ENCODE measurements at regions not wholly inside any gene's neighbourhood (a gene's known extent, or its start where the extent isn't known, plus 50 kb on each side); places are given as distances from the start of the nearest gene placed in this dataset.

- no peaks in the 10 kb centered on the region for H3K4me1 ChIP-seq (ENCODE audit: insufficient read depth, low read length)
- no peaks in the 10 kb centered on the region for H3K9me3 ChIP-seq (ENCODE audit: low read length)
- no peaks in the 10 kb centered on the region for H3K27me3 ChIP-seq (ENCODE audit: control insufficient read depth in 1 of 2, insufficient read depth in 2 of 2, low read length in 2 of 2)
- no peaks in the 10 kb centered on the region for H3K36me3 ChIP-seq (ENCODE audit: insufficient read depth, low read length)
- H3K4me3 ChIP-seq (ENCODE audit: low read depth in 1 of 2, low read length in 2 of 2), result no peak overlapping the region
- H3K9ac ChIP-seq (ENCODE audit: low read length), result no peak overlapping the region
- no peak overlapping the region for H3K27ac ChIP-seq (ENCODE audit: low read depth, low read length)
These were observed 231.9 kb downstream of the KCTD12 start for GRCh38 chr13:76654263-76654662.

- Histone ChIP-seq H3K4me3 (ENCODE audit: low read depth in 1 of 2, low read length in 2 of 2) (no peak overlapping the region), H3K4me1 (ENCODE audit: insufficient read depth, low read length) (no peaks in the 10 kb centered on the region), H3K27ac (ENCODE audit: low read depth, low read length) (no peak overlapping the region), H3K9ac (ENCODE audit: low read length) (no peak overlapping the region), H3K27me3 (ENCODE audit: control insufficient read depth in 1 of 2, insufficient read depth in 2 of 2, low read length in 2 of 2) (no peaks in the 10 kb centered on the region), H3K36me3 (ENCODE audit: insufficient read depth, low read length) (no peaks in the 10 kb centered on the region), H3K9me3 (ENCODE audit: low read length) (no peaks in the 10 kb centered on the region)
These were observed 234.9 kb downstream of the KCTD12 start for GRCh38 chr13:76651286-76651685.

DNA sequence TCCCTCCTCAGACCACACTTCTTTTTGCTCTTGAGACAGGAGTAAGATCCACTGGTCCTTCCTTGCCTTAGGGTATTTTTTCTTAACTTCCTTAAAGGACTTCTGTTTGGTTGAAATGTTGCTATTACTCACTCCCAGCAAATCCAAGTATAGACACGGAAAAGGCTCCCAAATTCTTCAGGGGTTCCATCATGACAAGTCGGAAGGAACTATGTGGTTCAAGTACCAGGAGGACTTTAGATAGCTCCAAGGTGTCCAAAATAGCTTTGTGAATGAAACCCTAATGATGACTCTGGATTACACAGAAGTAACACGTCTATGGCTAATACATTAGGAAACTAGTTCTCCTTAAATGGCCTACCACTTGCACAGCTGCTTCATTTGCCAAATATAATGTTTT, 238.7 kb downstream of the KCTD12 start:
- H3K36me3 ChIP-seq (ENCODE audit: insufficient read depth, low read length), result no peaks in the 10 kb centered on the region

GRCh38 chr13:76646946-76647345, 239.3 kb downstream of the KCTD12 start:
- H3K4me3 ChIP-seq (ENCODE audit: low read depth in 1 of 2, low read length in 2 of 2), result no peak overlapping the region
- no peaks in the 10 kb centered on the region for H3K27me3 ChIP-seq (ENCODE audit: control insufficient read depth in 1 of 2, insufficient read depth in 2 of 2, low read length in 2 of 2)
- H3K9ac ChIP-seq (ENCODE audit: low read length), result no peak overlapping the region
- no peak overlapping the region for H3K27ac ChIP-seq (ENCODE audit: low read depth, low read length)
- peaks cover 6% of the 10 kb centered on the region for H3K4me1 ChIP-seq (ENCODE audit: insufficient read depth, low read length)
- H3K9me3 ChIP-seq (ENCODE audit: low read length), result no peaks in the 10 kb centered on the region
- no peaks in the 10 kb centered on the region for H3K36me3 ChIP-seq (ENCODE audit: insufficient read depth, low read length)

More for the DNA sequence above, 238.7 kb downstream of the KCTD12 start:
- no peak overlapping the region for H3K27ac ChIP-seq (ENCODE audit: low read depth, low read length)
- no peak overlapping the region for H3K9ac ChIP-seq (ENCODE audit: low read length)
- H3K4me3 ChIP-seq (ENCODE audit: low read depth in 1 of 2, low read length in 2 of 2), result no peak overlapping the region
- H3K4me1 ChIP-seq (ENCODE audit: insufficient read depth, low read length), result peaks cover 1% of the 10 kb centered on the region
- H3K9me3 ChIP-seq (ENCODE audit: low read length), result no peaks in the 10 kb centered on the region
- no peaks in the 10 kb centered on the region for H3K27me3 ChIP-seq (ENCODE audit: control insufficient read depth in 1 of 2, insufficient read depth in 2 of 2, low read length in 2 of 2)

- Histone ChIP-seq H3K9me3 (ENCODE audit: low read length) (no peaks in the 10 kb centered on the region), H3K9ac (ENCODE audit: low read length) (no peak overlapping the region), H3K4me3 (ENCODE audit: low read depth in 1 of 2, low read length in 2 of 2) (no peak overlapping the region), H3K36me3 (ENCODE audit: insufficient read depth, low read length) (no peaks in the 10 kb centered on the region), H3K27me3 (ENCODE audit: control insufficient read depth in 1 of 2, insufficient read depth in 2 of 2, low read length in 2 of 2) (no peaks in the 10 kb centered on the region), H3K4me1 (ENCODE audit: insufficient read depth, low read length) (peaks cover 13% of the 10 kb centered on the region), H3K27ac (ENCODE audit: low read depth, low read length) (no peak overlapping the region)
These were observed 240.6 kb downstream of the KCTD12 start for GRCh38 chr13:76645632-76646031.

DNA sequence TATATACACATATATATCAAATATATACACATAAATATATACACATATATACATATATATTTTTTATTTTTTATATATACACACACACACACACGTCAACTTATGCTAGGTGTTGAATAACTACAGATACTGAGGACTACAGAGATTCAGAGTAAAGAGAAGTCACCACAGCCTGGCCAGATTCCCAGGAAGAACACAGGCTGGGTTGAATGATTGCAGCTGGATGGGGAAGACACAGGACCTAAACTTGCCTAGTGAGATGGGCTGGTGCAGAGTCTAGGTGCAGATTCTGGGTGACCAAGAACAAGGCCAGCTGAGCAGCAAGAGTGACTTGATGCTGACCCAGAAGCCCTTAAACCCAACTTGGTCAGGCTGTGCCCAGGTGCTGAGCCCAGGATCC, 241.3 kb downstream of the KCTD12 start:
- no peaks in the 10 kb centered on the region for H3K9me3 ChIP-seq (ENCODE audit: low read length)
- H3K36me3 ChIP-seq (ENCODE audit: insufficient read depth, low read length), result no peaks in the 10 kb centered on the region
- H3K4me1 ChIP-seq (ENCODE audit: insufficient read depth, low read length), result peaks cover 13% of the 10 kb centered on the region
- no peak overlapping the region for H3K9ac ChIP-seq (ENCODE audit: low read length)
- H3K27me3 ChIP-seq (ENCODE audit: control insufficient read depth in 1 of 2, insufficient read depth in 2 of 2, low read length in 2 of 2), result no peaks in the 10 kb centered on the region
- no peak overlapping the region for H3K4me3 ChIP-seq (ENCODE audit: low read depth in 1 of 2, low read length in 2 of 2)
- no peak overlapping the region for H3K27ac ChIP-seq (ENCODE audit: low read depth, low read length)

- Histone ChIP-seq H3K4me3 (ENCODE audit: low read depth in 1 of 2, low read length in 2 of 2) (no peak overlapping the region), H3K9me3 (ENCODE audit: low read length) (no peaks in the 10 kb centered on the region), H3K36me3 (ENCODE audit: insufficient read depth, low read length) (no peaks in the 10 kb centered on the region), H3K27ac (ENCODE audit: low read depth, low read length) (no peak overlapping the region), H3K9ac (ENCODE audit: low read length) (no peak overlapping the region), H3K27me3 (ENCODE audit: control insufficient read depth in 1 of 2, insufficient read depth in 2 of 2, low read length in 2 of 2) (no peaks in the 10 kb centered on the region), H3K4me1 (ENCODE audit: insufficient read depth, low read length) (peaks cover 16% of the 10 kb centered on the region)
These were observed 242.6 kb downstream of the KCTD12 start for GRCh38 chr13:76643596-76643995.

DNA sequence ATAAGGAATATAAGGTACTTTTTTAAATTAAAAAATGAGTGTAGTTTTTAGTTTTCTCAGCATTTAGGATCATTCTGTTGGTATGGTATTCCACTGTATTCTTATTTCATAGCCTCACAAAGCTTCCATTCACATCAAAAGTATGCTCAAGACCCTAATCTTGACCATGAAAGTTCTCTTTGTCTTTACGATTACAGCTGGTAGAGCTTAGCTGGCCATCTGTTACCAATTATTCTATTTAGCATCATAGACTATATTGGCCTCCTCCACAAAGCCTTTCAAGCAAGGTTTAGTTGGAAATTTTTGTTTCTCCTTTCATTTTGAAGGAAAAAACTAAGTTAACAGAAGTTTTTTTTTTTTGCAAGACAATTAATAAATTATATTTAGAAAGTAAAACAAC, 245.1 kb downstream of the KCTD12 start:
- Histone ChIP-seq H3K9ac (ENCODE audit: low read length) (no peak overlapping the region), H3K4me3 (ENCODE audit: low read depth in 1 of 2, low read length in 2 of 2) (no peak overlapping the region), H3K27me3 (ENCODE audit: control insufficient read depth in 1 of 2, insufficient read depth in 2 of 2, low read length in 2 of 2) (no peaks in the 10 kb centered on the region), H3K36me3 (ENCODE audit: insufficient read depth, low read length) (no peaks in the 10 kb centered on the region), H3K9me3 (ENCODE audit: low read length) (no peaks in the 10 kb centered on the region), H3K4me1 (ENCODE audit: insufficient read depth, low read length) (peaks cover 38% of the 10 kb centered on the region), H3K27ac (ENCODE audit: low read depth, low read length) (peak overlapping the region; percentile 48)

- peaks cover 44% of the 10 kb centered on the region for H3K4me1 ChIP-seq (ENCODE audit: insufficient read depth, low read length)
- H3K9me3 ChIP-seq (ENCODE audit: low read length), result no peaks in the 10 kb centered on the region
- H3K36me3 ChIP-seq (ENCODE audit: insufficient read depth, low read length), result no peaks in the 10 kb centered on the region
- H3K27ac ChIP-seq (ENCODE audit: low read depth, low read length), result peak overlapping the region; percentile 27
- H3K4me3 ChIP-seq (ENCODE audit: low read depth in 1 of 2, low read length in 2 of 2), result no peak overlapping the region
- H3K9ac ChIP-seq (ENCODE audit: low read length), result no peak overlapping the region
- H3K27me3 ChIP-seq (ENCODE audit: control insufficient read depth in 1 of 2, insufficient read depth in 2 of 2, low read length in 2 of 2), result no peaks in the 10 kb centered on the region
These were observed 247.3 kb downstream of the KCTD12 start for GRCh38 chr13:76638882-76639281.

DNA sequence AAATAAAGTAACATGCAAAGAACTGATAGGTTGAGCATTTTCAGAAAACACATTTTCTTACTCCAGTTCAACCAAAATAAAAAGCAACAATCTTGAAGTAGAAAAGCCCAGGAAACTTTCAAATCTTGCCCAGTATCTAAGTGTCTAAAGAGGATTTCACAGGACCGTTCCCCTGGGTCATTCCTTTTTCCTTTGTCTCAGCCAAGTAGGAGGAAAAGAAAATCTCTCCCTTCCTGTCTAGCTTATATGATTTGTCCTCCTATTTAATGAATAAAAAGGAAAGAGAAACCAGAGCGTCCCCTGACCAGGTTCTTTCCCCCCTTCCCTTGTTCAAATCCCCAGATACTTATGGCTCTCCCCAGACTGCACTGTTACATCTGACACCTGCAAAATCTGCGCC, 248.0 kb downstream of the KCTD12 start:
- H3K4me3 ChIP-seq (ENCODE audit: low read depth in 1 of 2, low read length in 2 of 2), result no peak overlapping the region
- no peaks in the 10 kb centered on the region for H3K27me3 ChIP-seq (ENCODE audit: control insufficient read depth in 1 of 2, insufficient read depth in 2 of 2, low read length in 2 of 2)
- H3K27ac ChIP-seq (ENCODE audit: low read depth, low read length), result peak overlapping the region; percentile 27
- H3K9ac ChIP-seq (ENCODE audit: low read length), result no peak overlapping the region
- H3K9me3 ChIP-seq (ENCODE audit: low read length), result no peaks in the 10 kb centered on the region
- H3K4me1 ChIP-seq (ENCODE audit: insufficient read depth, low read length), result peaks cover 44% of the 10 kb centered on the region
- H3K36me3 ChIP-seq (ENCODE audit: insufficient read depth, low read length), result no peaks in the 10 kb centered on the region

DNA sequence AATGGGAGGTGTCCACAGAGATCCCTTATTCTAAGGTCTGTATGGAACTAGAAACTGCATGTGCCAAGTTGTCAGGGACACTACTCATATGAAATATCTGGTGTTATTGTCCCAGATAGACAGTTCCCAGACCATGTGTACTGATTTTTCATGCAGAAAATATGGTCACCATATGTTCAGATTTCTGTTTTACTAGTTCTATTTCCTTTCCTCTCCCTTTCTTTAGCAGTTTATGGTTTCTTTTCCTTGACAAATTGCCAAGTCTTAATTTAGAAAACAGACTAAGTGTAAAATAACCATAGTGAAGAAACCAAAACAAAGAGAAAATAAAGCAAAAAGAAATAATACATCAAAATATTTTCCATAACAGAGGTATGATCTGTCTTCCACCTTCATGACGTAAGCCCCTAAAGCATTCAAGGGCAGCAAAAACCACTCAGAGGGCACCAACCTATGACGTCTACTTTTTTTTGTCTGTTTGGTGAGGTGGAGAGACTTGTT, 248.5 kb downstream of the KCTD12 start:
- no peak overlapping the region for H3K9ac ChIP-seq (ENCODE audit: low read length)

DNA sequence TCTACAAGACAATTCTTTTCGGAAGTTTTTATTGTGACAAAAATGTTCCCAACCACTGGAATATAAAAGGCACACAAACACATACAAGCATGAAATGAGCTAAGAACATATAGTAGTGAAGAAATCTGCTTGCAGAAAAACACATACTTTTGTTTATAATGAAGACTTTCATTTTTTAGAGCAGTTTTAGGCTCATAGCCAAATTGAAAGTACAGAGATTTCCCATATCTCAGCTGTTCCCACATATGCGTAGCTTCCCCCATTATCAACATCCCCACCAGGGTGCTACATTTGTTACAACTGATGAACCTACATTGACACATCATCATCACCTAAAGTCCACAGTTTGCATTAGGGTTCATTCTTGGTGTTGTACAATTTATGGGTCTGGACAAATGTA, 249.4 kb downstream of the KCTD12 start:
- no peak overlapping the region for H3K27ac ChIP-seq (ENCODE audit: low read depth, low read length)

More for the DNA sequence above, 248.5 kb downstream of the KCTD12 start:
- Histone ChIP-seq H3K4me1 (ENCODE audit: insufficient read depth, low read length) (peaks cover 44% of the 10 kb centered on the region), H3K27me3 (ENCODE audit: control insufficient read depth in 1 of 2, insufficient read depth in 2 of 2, low read length in 2 of 2) (no peaks in the 10 kb centered on the region), H3K36me3 (ENCODE audit: insufficient read depth, low read length) (no peaks in the 10 kb centered on the region), H3K4me3 (ENCODE audit: low read depth in 1 of 2, low read length in 2 of 2) (no peak overlapping the region), H3K27ac (ENCODE audit: low read depth, low read length) (peak overlapping the region; percentile 27), H3K9me3 (ENCODE audit: low read length) (no peaks in the 10 kb centered on the region)

More for the DNA sequence above, 249.4 kb downstream of the KCTD12 start:
- peaks cover 37% of the 10 kb centered on the region for H3K4me1 ChIP-seq (ENCODE audit: insufficient read depth, low read length)
- no peak overlapping the region for H3K9ac ChIP-seq (ENCODE audit: low read length)
- no peaks in the 10 kb centered on the region for H3K27me3 ChIP-seq (ENCODE audit: control insufficient read depth in 1 of 2, insufficient read depth in 2 of 2, low read length in 2 of 2)
- no peaks in the 10 kb centered on the region for H3K9me3 ChIP-seq (ENCODE audit: low read length)
- no peak overlapping the region for H3K4me3 ChIP-seq (ENCODE audit: low read depth in 1 of 2, low read length in 2 of 2)
- H3K36me3 ChIP-seq (ENCODE audit: insufficient read depth, low read length), result no peaks in the 10 kb centered on the region
